GM18498 (cell line): ENCODE measurements at regions not wholly inside any gene's neighbourhood (a gene's known extent, or its start where the extent isn't known, plus 50 kb on each side); places are given as distances from the start of the nearest gene placed in this dataset.

Experiments used
- ATAC-seq: cut with Tn5 transposase; IDR thresholded peaks from one replicate; pipeline ENCODE4 v1.9.1; 2021; ENCODE audit warnings: mild to moderate bottlenecking, moderate library complexity; ENCODE audit not compliant: unreplicated experiment

GRCh38 chr13:47545201-47546024 lies 455.7 kb downstream of the SUCLA2 start:
- ATAC-seq = no peak

GRCh38 chr13:47539317-47539716 lies 461.8 kb downstream of the SUCLA2 start:
- no peak for ATAC-seq

GRCh38 chr13:47523771-47524170 lies 477.3 kb downstream of the SUCLA2 start:
- no peak for ATAC-seq

- no peak for ATAC-seq
Observed at GRCh38 chr13:47521890-47522487, 479.1 kb downstream of the SUCLA2 start.

GRCh38 chr13:47519626-47520025 lies 481.4 kb downstream of the SUCLA2 start:
- no peak for ATAC-seq

GRCh38 chr13:47518530-47518929 lies 482.5 kb downstream of the SUCLA2 start:
- no peak for ATAC-seq

GRCh38 chr13:47511647-47512046 lies 489.4 kb downstream of the SUCLA2 start:
- no peak for ATAC-seq

- ATAC-seq = no peak
Observed at GRCh38 chr13:47508527-47509228, 492.4 kb downstream of the SUCLA2 start.

GRCh38 chr13:47503475-47503874 lies 497.6 kb downstream of the SUCLA2 start:
- no peak for ATAC-seq

- no peak for ATAC-seq
Observed at GRCh38 chr13:47502166-47502565, 498.9 kb downstream of the SUCLA2 start.

GRCh38 chr13:47499358-47500150 lies 501.5 kb downstream of the SUCLA2 start:
- no peak for ATAC-seq

- ATAC-seq = no peak
Observed at GRCh38 chr13:47484548-47484947, 516.5 kb downstream of the SUCLA2 start.

- no peak for ATAC-seq
Observed at GRCh38 chr13:47481536-47481935, 519.5 kb downstream of the SUCLA2 start.

GRCh38 chr13:47480951-47481350 lies 520.1 kb downstream of the SUCLA2 start:
- ATAC-seq = no peak

- ATAC-seq = no peak
Observed at GRCh38 chr13:47480121-47480520, 521.0 kb downstream of the SUCLA2 start.

GRCh38 chr13:47478985-47479384 lies 522.1 kb downstream of the SUCLA2 start:
- no peak for ATAC-seq

- ATAC-seq = no peak
Observed at GRCh38 chr13:47475441-47475948, 525.6 kb downstream of the SUCLA2 start.

GRCh38 chr13:47474839-47475238 lies 526.2 kb downstream of the SUCLA2 start:
- ATAC-seq = no peak

- ATAC-seq = no peak
Observed at GRCh38 chr13:47474326-47474725, 526.7 kb downstream of the SUCLA2 start.

GRCh38 chr13:47472516-47472915 lies 528.6 kb downstream of the SUCLA2 start:
- no peak for ATAC-seq

- no peak for ATAC-seq
Observed at GRCh38 chr13:47463726-47464125, 537.3 kb downstream of the SUCLA2 start.
